ENCODE measurements at regions not wholly inside any gene's neighbourhood (a gene's known extent, or its start where the extent isn't known, plus 50 kb on each side); places are given as distances from the start of the nearest gene placed in this dataset.

GRCh38 chr3:145313751-145314150 is 847.2 kb downstream of the PLOD2 start:
- TF ChIP-seq CTCF (optimal IDR thresholded peaks at IDR 0.05 in 1 of 3, IDR thresholded peaks at IDR 0.05 in 1 of 3, conservative IDR thresholded peaks at IDR 0.05 in 1 of 3; ENCODE audit: extremely low read depth in 1 of 3, insufficient read depth in 2 of 3, low read length in 3 of 3) (no peak), EZH2 (IDR thresholded peaks at IDR 0.05; ENCODE audit: low read length) (no peak)
